ENCODE measurements at regions not wholly inside any gene's neighbourhood (a gene's known extent, or its start where the extent isn't known, plus 50 kb on each side); places are given as distances from the start of the nearest gene placed in this dataset.

DNA sequence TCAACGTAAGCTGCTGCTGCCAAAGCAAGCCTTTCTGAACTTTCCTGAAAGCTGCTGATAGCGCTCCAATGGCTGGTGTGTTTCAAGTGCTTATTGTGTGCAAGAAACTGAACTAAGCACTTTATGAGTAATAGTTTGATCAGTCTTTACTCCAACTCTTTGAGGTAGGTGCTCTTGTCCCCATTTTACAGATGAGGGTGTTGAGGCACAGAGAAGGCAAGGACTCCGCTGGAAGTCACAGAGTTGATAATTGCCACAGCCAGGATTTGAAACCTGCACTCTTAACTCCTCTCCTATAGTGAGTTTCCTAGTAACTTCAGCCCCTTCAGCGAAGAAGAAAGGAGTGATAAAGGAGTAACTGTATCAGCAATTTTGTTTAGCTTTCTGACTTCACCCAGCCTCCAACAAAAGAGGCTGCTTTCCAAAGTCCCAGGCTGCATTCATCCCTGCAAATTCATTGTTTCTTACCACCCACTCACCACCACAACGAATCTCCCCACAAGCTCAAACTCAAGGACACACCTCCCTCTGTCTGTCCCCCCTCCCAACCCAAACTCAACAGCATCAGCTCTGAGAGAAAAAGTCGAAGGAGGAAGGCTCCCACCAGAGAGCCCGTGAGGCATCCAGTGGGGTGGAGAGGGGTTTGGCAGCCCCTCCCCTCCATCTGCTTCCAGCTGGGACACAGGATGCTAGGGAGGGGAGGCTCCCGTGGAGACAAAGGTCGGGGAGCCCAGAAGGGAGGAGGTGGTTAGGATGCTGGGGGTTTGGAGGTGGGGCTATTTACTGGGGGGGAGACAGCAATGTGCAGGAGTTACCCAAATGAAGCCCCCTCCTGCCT lies 139.6 kb downstream of the NAV1 start:
- POLR2A ChIA-PET (ENCODE audit: unreplicated experiment), result interaction anchor here (0.6 kb wide), 1 partner anchor 134 kb away, joined by 8 read pairs; no protein-coding TSS in a partner anchor
- CTCF ChIA-PET, result no interaction called here
- Histone ChIP-seq H3F3A (ENCODE audit: insufficient read depth, low read depth) (no peaks in the 10 kb centered on the region), H3K27me3 (ENCODE audit: insufficient read depth, low read depth) (no peaks in the 10 kb centered on the region), H3K79me2 (ENCODE audit: low read depth) (no peaks in the 10 kb centered on the region), H3K9me2 (ENCODE audit: insufficient read depth) (no peaks in the 10 kb centered on the region), H3K4me1 (replicated peaks; ENCODE audit: insufficient read depth) (no peaks in the 10 kb centered on the region), H3K36me3 (ENCODE audit: low read depth) (no peaks in the 10 kb centered on the region), H3K27ac (no peak overlapping the region), H3K4me3 (no peak overlapping the region), H2AFZ (no peak overlapping the region), H3K4me2 (no peak overlapping the region), H4K20me1 (ENCODE audit: insufficient read depth) (no peaks in the 10 kb centered on the region), H3K9me3 (ENCODE audit: insufficient read depth, low read depth) (no peaks in the 10 kb centered on the region)
- DNase-seq, result no peak
- no TSS peak for BruUV-seq (replicated peaks)
- TF ChIP-seq EZH2 (IDR thresholded peaks at IDR 0.05; ENCODE audit: low read depth), result no peak
- intact Hi-C loops (cut with micrococcal nuclease; ENCODE audit: unreplicated experiment), result no loop called here

- Histone ChIP-seq H3K9me3 (ENCODE audit: insufficient read depth, low read depth) (no peaks in the 10 kb centered on the region), H3K27me3 (ENCODE audit: insufficient read depth, low read depth) (no peaks in the 10 kb centered on the region), H3K36me3 (ENCODE audit: low read depth) (no peaks in the 10 kb centered on the region), H3K4me3 (no peak overlapping the region), H4K20me1 (ENCODE audit: insufficient read depth) (no peaks in the 10 kb centered on the region; the same call in 1 of the 2 replicates), H3K4me2 (no peak overlapping the region), H2AFZ (no peak overlapping the region), H3K27ac (no peak overlapping the region), H3F3A (ENCODE audit: insufficient read depth, low read depth) (no peaks in the 10 kb centered on the region), H3K79me2 (ENCODE audit: low read depth) (no peaks in the 10 kb centered on the region), H3K4me1 (replicated peaks; ENCODE audit: insufficient read depth) (0 out of 2 replicates have a peak, but pooled peaks cover 1% of the 10 kb centered on the region), H3K9me2 (ENCODE audit: insufficient read depth) (no peaks in the 10 kb centered on the region)
- intact Hi-C loops (cut with micrococcal nuclease; ENCODE audit: unreplicated experiment), result no loop called here
- DNase-seq, result no peak
- BruUV-seq (replicated peaks), result no TSS peak
- POLR2A ChIA-PET (ENCODE audit: unreplicated experiment), result no interaction called here
- TF ChIP-seq EZH2 (IDR thresholded peaks at IDR 0.05; ENCODE audit: low read depth), result no peak
- TF ChIP-seq, protein P1, sequence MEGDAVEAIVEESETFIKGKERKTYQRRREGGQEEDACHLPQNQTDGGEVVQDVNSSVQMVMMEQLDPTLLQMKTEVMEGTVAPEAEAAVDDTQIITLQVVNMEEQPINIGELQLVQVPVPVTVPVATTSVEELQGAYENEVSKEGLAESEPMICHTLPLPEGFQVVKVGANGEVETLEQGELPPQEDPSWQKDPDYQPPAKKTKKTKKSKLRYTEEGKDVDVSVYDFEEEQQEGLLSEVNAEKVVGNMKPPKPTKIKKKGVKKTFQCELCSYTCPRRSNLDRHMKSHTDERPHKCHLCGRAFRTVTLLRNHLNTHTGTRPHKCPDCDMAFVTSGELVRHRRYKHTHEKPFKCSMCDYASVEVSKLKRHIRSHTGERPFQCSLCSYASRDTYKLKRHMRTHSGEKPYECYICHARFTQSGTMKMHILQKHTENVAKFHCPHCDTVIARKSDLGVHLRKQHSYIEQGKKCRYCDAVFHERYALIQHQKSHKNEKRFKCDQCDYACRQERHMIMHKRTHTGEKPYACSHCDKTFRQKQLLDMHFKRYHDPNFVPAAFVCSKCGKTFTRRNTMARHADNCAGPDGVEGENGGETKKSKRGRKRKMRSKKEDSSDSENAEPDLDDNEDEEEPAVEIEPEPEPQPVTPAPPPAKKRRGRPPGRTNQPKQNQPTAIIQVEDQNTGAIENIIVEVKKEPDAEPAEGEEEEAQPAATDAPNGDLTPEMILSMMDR (conservative IDR thresholded peaks at IDR 0.05), result no peak
- CTCF ChIA-PET, result no interaction called here
Measured at GRCh38 chr1:201681375-201681774, 142.4 kb downstream of the NAV1 start.

GRCh38 chr1:201682964-201683363 lies 144.0 kb downstream of the NAV1 start:
- Histone ChIP-seq H4K20me1 (ENCODE audit: insufficient read depth) (no peaks in the 10 kb centered on the region; the same call in 1 of the 2 replicates), H3K4me1 (replicated peaks; ENCODE audit: insufficient read depth) (peaks cover 12% of the 10 kb centered on the region; the same call in 1 of the 2 replicates), H3K9me2 (ENCODE audit: insufficient read depth) (no peaks in the 10 kb centered on the region), H3K36me3 (ENCODE audit: low read depth) (no peaks in the 10 kb centered on the region), H3K79me2 (ENCODE audit: low read depth) (no peaks in the 10 kb centered on the region), H3F3A (ENCODE audit: insufficient read depth, low read depth) (no peaks in the 10 kb centered on the region), H3K4me2 (no peak overlapping the region), H3K9me3 (ENCODE audit: insufficient read depth, low read depth) (no peaks in the 10 kb centered on the region), H3K27me3 (ENCODE audit: insufficient read depth, low read depth) (no peaks in the 10 kb centered on the region), H3K4me3 (no peak overlapping the region), H2AFZ (no peak overlapping the region), H3K27ac (no peak overlapping the region)
- POLR2A ChIA-PET (ENCODE audit: unreplicated experiment), result no interaction called here
- no peak for DNase-seq
- TF ChIP-seq EZH2 (IDR thresholded peaks at IDR 0.05; ENCODE audit: low read depth), result no peak
- TF ChIP-seq, protein P1 (conservative IDR thresholded peaks at IDR 0.05), result no peak
- CTCF ChIA-PET, result no interaction called here
- intact Hi-C loops (cut with micrococcal nuclease; ENCODE audit: unreplicated experiment), result no loop called here
- no TSS peak for BruUV-seq (replicated peaks)
